ENCODE measurements at regions not wholly inside any gene's neighbourhood (a gene's known extent, or its start where the extent isn't known, plus 50 kb on each side); places are given as distances from the start of the nearest gene placed in this dataset.
A peak's percentile ranks its signal among the peaks of the same experiment; 100 is the strongest.
"Not testable (repeated sequence)": the region's sequence is repeated elsewhere in the genome, so short reads cannot be mapped to it uniquely, and the experiment has no call there.

GRCh38 chr2:224101820-224102630 lies 62.9 kb upstream of the SERPINE2 start:
- no peak for TF ChIP-seq CTCF (conservative IDR thresholded peaks at IDR 0.05; ENCODE audit: low read depth, low read length)
- no peak overlapping the region for H3K4me3 ChIP-seq (ENCODE audit: low read depth, low read length)
- peak; percentile 80 for DNase-seq (ENCODE audit: low read depth)

DNA sequence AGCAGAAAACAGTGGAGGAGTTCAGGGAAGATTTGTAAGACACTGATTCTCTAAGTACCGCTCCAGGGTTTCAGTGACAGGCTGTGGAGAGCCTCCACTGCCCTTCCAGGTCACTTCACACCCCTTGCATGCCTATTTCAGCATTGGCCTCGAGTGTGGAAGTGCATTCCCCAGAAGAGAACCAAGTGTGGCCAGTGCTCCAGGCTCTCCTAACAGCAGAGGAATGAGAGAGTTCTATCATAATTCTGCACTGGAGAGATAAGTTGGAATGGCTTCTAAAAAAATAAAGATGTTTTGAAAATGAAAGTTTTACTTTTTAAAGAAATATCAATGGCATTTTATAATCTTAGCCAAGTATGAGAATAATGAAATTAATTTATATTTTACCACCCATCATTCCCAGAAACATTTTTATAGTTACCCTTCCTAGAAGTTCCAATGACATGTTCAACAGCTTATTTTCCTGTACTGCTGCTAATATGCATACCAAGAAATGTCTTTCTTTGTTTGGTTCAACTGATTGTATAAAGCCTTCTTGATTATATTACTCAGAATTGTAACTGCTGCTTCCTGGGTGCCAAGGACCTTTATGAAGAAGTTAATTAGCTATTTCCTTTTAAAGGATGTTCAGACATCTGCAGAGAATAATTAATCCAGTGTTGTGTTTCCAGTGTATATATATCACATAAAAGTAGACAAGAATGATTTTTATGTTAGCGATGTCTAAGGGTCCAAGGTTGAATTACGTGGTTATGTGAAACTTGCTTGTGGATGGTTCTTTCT lies 61.0 kb upstream of the SERPINE2 start:
- no peak for DNase-seq (ENCODE audit: low read depth)
- H3K4me3 ChIP-seq (ENCODE audit: low read depth, low read length), result no peak overlapping the region
- no peak for TF ChIP-seq CTCF (conservative IDR thresholded peaks at IDR 0.05; ENCODE audit: low read depth, low read length)

DNA sequence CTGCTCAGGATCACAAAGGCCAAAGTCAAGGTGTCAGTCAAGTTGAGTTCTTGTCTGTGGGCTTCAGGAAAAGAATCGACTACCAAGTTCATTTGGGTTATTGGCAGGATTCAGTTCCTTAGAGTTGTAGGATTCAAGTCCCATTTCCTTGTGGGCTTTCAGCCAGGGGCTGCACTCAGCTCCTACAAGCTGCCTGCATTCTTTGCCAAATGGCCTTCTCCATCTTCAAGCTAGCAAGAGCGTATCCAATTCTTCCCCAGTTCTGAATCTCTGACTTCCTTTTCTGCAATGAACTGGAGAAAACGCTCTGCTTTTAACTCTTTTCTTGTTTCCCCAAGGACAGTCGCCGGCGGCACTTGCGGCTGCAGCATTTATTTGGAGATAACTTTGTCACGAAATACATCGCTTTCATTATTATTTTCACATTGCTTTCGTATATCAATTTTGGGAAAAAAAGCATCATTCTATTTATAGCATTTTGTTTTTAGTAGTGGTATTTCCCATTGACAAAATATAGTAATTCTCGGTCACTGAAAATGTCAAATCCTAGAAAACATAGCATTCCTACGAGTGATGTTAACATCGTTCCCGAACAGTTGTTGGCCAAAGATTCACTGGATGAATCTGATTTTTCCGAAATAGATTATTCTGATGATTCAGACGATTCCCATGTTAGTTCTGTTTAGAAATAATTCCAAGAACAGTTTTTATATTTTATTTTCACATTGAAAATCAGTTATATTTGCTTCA lies 59.6 kb upstream of the SERPINE2 start:
- no peak overlapping the region for H3K4me3 ChIP-seq (ENCODE audit: low read depth, low read length)
- no peak for DNase-seq (ENCODE audit: low read depth)
- TF ChIP-seq CTCF (conservative IDR thresholded peaks at IDR 0.05; ENCODE audit: low read depth, low read length), result no peak

- no peak overlapping the region for H3K4me3 ChIP-seq (ENCODE audit: low read depth, low read length)
These were observed 55.3 kb upstream of the SERPINE2 start for GRCh38 chr2:224094413-224094812.

DNA sequence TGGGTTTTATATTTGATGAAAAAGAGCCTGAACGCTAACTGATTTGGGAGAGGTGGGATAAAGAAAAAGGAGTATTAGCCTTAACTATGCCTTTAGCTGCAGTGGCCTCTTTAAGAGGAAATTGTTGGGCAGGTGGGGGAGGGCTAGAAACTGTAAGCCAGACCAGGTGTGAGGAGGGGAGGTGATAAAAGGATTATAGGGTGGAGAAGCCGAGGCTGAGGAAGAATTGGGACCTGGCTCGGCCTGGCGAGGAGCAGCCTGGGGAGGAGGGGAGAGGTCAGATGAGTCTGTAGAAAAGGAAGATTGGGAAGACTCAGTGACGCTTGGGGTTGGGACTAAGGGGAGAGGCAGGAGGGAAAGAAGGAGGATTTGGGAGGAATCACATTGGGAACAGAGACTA lies 52.6 kb upstream of the SERPINE2 start:
- not testable (repeated sequence) for DNase-seq (ENCODE audit: low read depth); H3K4me3 ChIP-seq (ENCODE audit: low read depth, low read length)

More at GRCh38 chr2:224094413-224094812, 55.3 kb upstream of the SERPINE2 start:
- no peak for DNase-seq (ENCODE audit: low read depth)
- no peak for TF ChIP-seq CTCF (conservative IDR thresholded peaks at IDR 0.05; ENCODE audit: low read depth, low read length)

DNA sequence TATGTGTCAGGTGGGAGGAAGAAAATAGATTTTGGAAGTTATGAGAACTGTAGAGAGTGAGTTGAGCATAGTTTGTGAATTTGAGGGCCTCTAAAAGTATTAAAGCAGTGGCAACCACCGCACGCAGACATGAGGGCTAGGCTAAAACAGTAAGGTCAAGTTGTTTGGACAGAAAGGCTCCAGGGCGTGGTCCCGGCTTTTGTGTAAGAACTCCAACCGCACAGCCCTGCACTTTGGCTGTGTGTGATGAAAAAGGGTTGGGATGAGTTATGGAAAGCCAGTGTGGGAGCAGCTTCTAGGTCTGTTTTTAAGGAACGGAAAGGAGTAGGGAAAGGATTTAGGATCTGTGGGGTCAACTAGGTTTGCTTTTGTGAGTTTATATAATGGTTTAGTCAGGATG lies 50.5 kb upstream of the SERPINE2 start:
- DNase-seq (ENCODE audit: low read depth); H3K4me3 ChIP-seq (ENCODE audit: low read depth, low read length): not testable (repeated sequence)

All from epithelial cell of proximal tubule (primary cell).